Astrocyte (in vitro differentiated cells and primary cell): ENCODE measurements at regions not wholly inside any gene's neighbourhood (a gene's known extent, or its start where the extent isn't known, plus 50 kb on each side); places are given as distances from the start of the nearest gene placed in this dataset.
A peak's percentile ranks its signal among the peaks of the same experiment; 100 is the strongest.

Source experiments
- EZH2 ChIP-seq: IDR thresholded peaks from 2 replicates; pipeline ENCODE4 v1.6.1; 2012; ENCODE audit warnings: mild to moderate bottlenecking, low read length, inconsistent platforms; ENCODE audit not compliant: insufficient read depth
- TF ChIP-seq, protein P1 (sequence below): IDR thresholded peaks from 2 replicates; pipeline ENCODE4 v1.5.1; 2011; ENCODE audit warnings: low read depth, mild to moderate bottlenecking, inconsistent platforms, low read length, moderate library complexity; ENCODE audit not compliant: insufficient read depth

DNA sequence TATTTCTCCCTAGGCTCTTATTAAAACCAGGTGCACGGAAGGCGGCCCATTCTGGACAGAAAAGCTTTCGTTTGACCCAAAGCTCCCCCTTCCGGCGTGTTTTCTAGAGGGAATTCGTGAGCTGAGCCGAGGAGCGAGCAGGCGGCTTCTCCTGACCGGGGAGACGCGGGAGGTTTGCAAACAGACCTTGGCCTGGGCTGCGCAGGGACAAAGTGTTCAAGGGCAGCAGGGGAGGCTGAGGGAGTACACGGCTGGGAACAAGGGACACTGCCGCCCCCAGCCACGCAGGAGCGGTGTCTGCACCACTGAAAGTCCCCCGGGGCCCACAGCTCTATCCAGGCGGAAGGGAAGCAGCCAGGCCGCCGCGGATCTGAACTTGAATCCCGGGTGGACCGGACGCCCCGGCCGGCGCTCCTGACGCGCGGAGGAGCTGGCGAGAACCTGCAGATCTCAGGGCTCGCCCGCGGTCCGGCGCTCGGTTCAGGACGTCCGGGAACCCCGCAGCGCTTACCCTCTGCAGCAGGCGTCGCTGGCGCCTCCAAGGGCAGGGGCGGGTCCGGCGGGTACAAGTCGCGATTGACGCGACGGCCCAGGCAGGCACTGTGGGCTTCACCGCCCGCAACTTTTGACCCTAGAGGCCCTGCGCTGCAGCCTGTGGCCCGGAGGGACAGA, 101.9 kb downstream of the WT1 start:
- TF ChIP-seq, protein P1, sequence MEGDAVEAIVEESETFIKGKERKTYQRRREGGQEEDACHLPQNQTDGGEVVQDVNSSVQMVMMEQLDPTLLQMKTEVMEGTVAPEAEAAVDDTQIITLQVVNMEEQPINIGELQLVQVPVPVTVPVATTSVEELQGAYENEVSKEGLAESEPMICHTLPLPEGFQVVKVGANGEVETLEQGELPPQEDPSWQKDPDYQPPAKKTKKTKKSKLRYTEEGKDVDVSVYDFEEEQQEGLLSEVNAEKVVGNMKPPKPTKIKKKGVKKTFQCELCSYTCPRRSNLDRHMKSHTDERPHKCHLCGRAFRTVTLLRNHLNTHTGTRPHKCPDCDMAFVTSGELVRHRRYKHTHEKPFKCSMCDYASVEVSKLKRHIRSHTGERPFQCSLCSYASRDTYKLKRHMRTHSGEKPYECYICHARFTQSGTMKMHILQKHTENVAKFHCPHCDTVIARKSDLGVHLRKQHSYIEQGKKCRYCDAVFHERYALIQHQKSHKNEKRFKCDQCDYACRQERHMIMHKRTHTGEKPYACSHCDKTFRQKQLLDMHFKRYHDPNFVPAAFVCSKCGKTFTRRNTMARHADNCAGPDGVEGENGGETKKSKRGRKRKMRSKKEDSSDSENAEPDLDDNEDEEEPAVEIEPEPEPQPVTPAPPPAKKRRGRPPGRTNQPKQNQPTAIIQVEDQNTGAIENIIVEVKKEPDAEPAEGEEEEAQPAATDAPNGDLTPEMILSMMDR = peak; percentile 19
- no peak for TF ChIP-seq EZH2
